Upper lobe of left lung (tissue), 4 donors: ENCODE measurements at regions not wholly inside any gene's neighbourhood (a gene's known extent, or its start where the extent isn't known, plus 50 kb on each side); places are given as distances from the start of the nearest gene placed in this dataset.

Experiments
- CTCF ChIP-seq, 6 experiments: fragments of 450-650 bp in 4 of 6; fragments of 200-600 bp in 2 of 6; sonication (generic) in 2 of 6; IDR thresholded peaks; one replicate each; pipeline ENCODE4 v1.5.1; 2016 to 2019; ENCODE audit warnings: antibody characterized with exemption in 6 of 6
- EP300 ChIP-seq, 4 donors: sonication (generic); formaldehyde crosslinking; IDR thresholded peaks; one replicate each; pipeline ENCODE4 v1.5.1; 2017; ENCODE audit warnings: antibody characterized with exemption in 4 of 4, control low read depth in 2 of 4

- TF ChIP-seq CTCF (IDR thresholded peaks at IDR 0.05): no peak
- TF ChIP-seq EP300 (IDR thresholded peaks at IDR 0.05): no peak
Observed at GRCh38 chr5:27412384-27412783, 374.0 kb upstream of the CDH9 start.
